ENCODE measurements at regions not wholly inside any gene's neighbourhood (a gene's known extent, or its start where the extent isn't known, plus 50 kb on each side); places are given as distances from the start of the nearest gene placed in this dataset.

DNA sequence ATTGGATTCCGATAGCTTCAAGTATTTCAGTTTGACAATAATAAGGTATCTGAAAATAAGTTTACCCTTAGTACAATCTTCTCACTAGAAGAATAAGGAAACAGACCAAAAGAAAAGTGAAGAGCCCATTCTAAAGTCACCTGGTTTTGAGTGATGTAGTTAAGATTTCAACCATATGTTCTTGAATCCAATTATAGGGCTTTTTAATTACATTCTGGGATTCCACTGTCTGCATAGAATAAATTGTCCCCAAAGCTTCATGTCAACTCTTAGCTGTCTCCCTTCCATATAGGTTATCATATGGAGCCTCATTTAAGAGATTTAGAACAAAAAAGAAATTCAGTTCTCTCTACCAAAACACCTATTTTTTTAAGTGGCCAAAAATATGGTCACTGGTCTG, 1158.8 kb downstream of the IGSF11 start:
- Histone ChIP-seq H3K18ac (ENCODE audit: extremely low read depth, low read length) (no peak overlapping the region), H3K56ac (replicated peaks; ENCODE audit: insufficient read length, low read depth, low read length) (no peak overlapping the region), H3K9me3 (ENCODE audit: insufficient read depth in 2 of 2, low read depth in 1 of 2, low read length in 1 of 2) (no peaks in the 10 kb centered on the region), H3K27me3 (replicated peaks in 1 of 4; ENCODE audit: control insufficient read depth in 3 of 4, extremely low read depth in 1 of 4, insufficient read depth in 3 of 4, low read length in 3 of 4) (no peaks in the 10 kb centered on the region), H3K36me3 (ENCODE audit: control insufficient read depth in 2 of 4, insufficient read depth in 4 of 4, low read length in 3 of 4) (no peaks in the 10 kb centered on the region), H3K4me2 (ENCODE audit: insufficient read depth in 1 of 2, low read depth in 2 of 2, low read length in 2 of 2) (no peak overlapping the region), H4K20me1 (replicated peaks in 1 of 2; ENCODE audit: control insufficient read depth in 1 of 2, insufficient read depth in 2 of 2, low read length in 2 of 2) (no peaks in the 10 kb centered on the region), H2BK120ac (replicated peaks; ENCODE audit: low read depth, low read length) (no peak overlapping the region), H3K79me1 (ENCODE audit: low read depth, low read length) (no peaks in the 10 kb centered on the region), H3K4me1 (replicated peaks in 1 of 4; ENCODE audit: control insufficient read depth in 3 of 4, insufficient read depth in 4 of 4, low read length in 3 of 4) (peaks cover 0 to 3% (median 0%) of the 10 kb centered on the region in 4 experiments; a peak in 2 of 7 replicates), H2AK5ac (ENCODE audit: low read depth, low read length) (no peak overlapping the region), H3K79me2 (ENCODE audit: control insufficient read depth in 1 of 2, insufficient read depth in 2 of 2, low read length in 2 of 2) (no peaks in the 10 kb centered on the region), H3K27ac (ENCODE audit: low read depth, low read length) (no peak overlapping the region), H4K91ac (replicated peaks; ENCODE audit: insufficient read length, low read length) (no peak overlapping the region), H3K23me2 (ENCODE audit: low read depth, low read length) (no peaks in the 10 kb centered on the region), H3K4me3 (ENCODE audit: extremely low read depth in 1 of 4, insufficient read depth in 2 of 4, low read depth in 3 of 4, low read length in 4 of 4) (no peak overlapping the region), H2BK20ac (ENCODE audit: low read length) (no peak overlapping the region), H2BK5ac (ENCODE audit: low read depth, low read length) (no peak overlapping the region), H2BK15ac (ENCODE audit: low read length) (no peak overlapping the region), H3K23ac (ENCODE audit: insufficient read length) (no peak overlapping the region), H2BK12ac (ENCODE audit: low read depth, low read length) (no peak overlapping the region), H2AFZ (ENCODE audit: low read length) (no peak overlapping the region), H3K9ac (replicated peaks in 1 of 4; ENCODE audit: extremely low read depth in 1 of 4, low read depth in 3 of 4, low read length in 3 of 4) (no peak overlapping the region), H4K8ac (ENCODE audit: extremely low read depth, insufficient read depth, low read length) (no peak overlapping the region), H3K4ac (replicated peaks; ENCODE audit: insufficient read length, low read depth, low read length) (no peak overlapping the region), H3K14ac (ENCODE audit: insufficient read length) (no peak overlapping the region), H4K5ac (ENCODE audit: insufficient read length, low read depth, low read length) (no peak overlapping the region)
- WGBS, 2 experiments (ENCODE audit: extremely low coverage in 1 of 2, insufficient coverage in 1 of 2, insufficient read length in 1 of 2, insufficient replicate concordance in 2 of 2, low coverage in 1 of 2, low lambda C conversion rate in 2 of 2, missing lambda C conversion rate in 1 of 2): 95% methylated on average over 1 of the region's 1 CpG; no CpG with 5 or more reads in 1 of the 2 experiments
- FAIRE-seq (no peak), DNase-seq (ENCODE audit: low read depth in 1 of 2, low spot score in 2 of 2) (no peak)
- no peak for TF ChIP-seq CTBP2 (IDR thresholded peaks at IDR 0.05; ENCODE audit: borderline replicate concordance, insufficient read depth, insufficient read length, low read length)
- CTCF ChIA-PET (ENCODE audit: partially characterized antibody): interaction anchor here (1.1 to 1.3 kb wide), 2 partner anchors 10 to 121 kb away, joined by 3 read pairs; no protein-coding TSS in a partner anchor
- POLR2A ChIA-PET (ENCODE audit: partially characterized antibody): no interaction called here
